GM12875 (cell line): ENCODE measurements at regions not wholly inside any gene's neighbourhood (a gene's known extent, or its start where the extent isn't known, plus 50 kb on each side); places are given as distances from the start of the nearest gene placed in this dataset.
"Not testable (repeated sequence)": the region's sequence is repeated elsewhere in the genome, so short reads cannot be mapped to it uniquely, and the experiment has no call there.

Experiments used
- H3K4me3 ChIP-seq: one replicate; pipeline ENCODE4 v1.5.1; 2011; ENCODE audit warnings: low read depth, low read length, control low read depth
- CTCF ChIP-seq: IDR thresholded peaks from 2 replicates; pipeline ENCODE4 v1.5.1; 2011; ENCODE audit warnings: low read depth, mild to moderate bottlenecking, control low read depth, inconsistent platforms, low read length, moderate library complexity, borderline replicate concordance; ENCODE audit not compliant: insufficient read depth

GRCh38 chrX:3435057-3435456, 88.6 kb upstream of the MXRA5 start:
- H3K4me3 ChIP-seq: no peak overlapping the region
- TF ChIP-seq CTCF: no peak

- no peak overlapping the region for H3K4me3 ChIP-seq
- no peak for TF ChIP-seq CTCF
Observed at GRCh38 chrX:3428792-3429191, 82.3 kb upstream of the MXRA5 start.

GRCh38 chrX:3426552-3426951, 80.1 kb upstream of the MXRA5 start:
- no peak for TF ChIP-seq CTCF
- no peak overlapping the region for H3K4me3 ChIP-seq

- H3K4me3 ChIP-seq: no peak overlapping the region
- no peak for TF ChIP-seq CTCF
Observed at GRCh38 chrX:3425031-3425430, 78.6 kb upstream of the MXRA5 start.

GRCh38 chrX:3420316-3420715, 73.9 kb upstream of the MXRA5 start:
- no peak for TF ChIP-seq CTCF
- no peak overlapping the region for H3K4me3 ChIP-seq

- H3K4me3 ChIP-seq: no peak overlapping the region
- no peak for TF ChIP-seq CTCF
Observed at GRCh38 chrX:3415011-3415410, 68.6 kb upstream of the MXRA5 start.

- not testable (repeated sequence) for H3K4me3 ChIP-seq
Observed at GRCh38 chrX:3411626-3412025, 65.2 kb upstream of the MXRA5 start.

GRCh38 chrX:3409936-3410335, 63.5 kb upstream of the MXRA5 start:
- not testable (repeated sequence) for H3K4me3 ChIP-seq
